HCT116 (cell line): ENCODE measurements at regions not wholly inside any gene's neighbourhood (a gene's known extent, or its start where the extent isn't known, plus 50 kb on each side); places are given as distances from the start of the nearest gene placed in this dataset.

Experiments
- ATAC-seq: fragments of 200-7000 bp; cut with Tn5 transposase; 2 replicates; pipeline ENCODE4 v1.9.1; 2020; ENCODE audit warnings: mild to moderate bottlenecking, moderate library complexity
- BruUV-seq: library from RNA; stranded (reverse); fragments of 400-500 nt; replicated peaks from 2 replicates; lab custom pipeline; 2021; lab: Mats Ljungman, UMichigan
- CTCF ChIA-PET: fragments of 300-600 bp; sonication (Branson Sonifier 250); formaldehyde crosslinking; loops from one replicate; lab custom pipeline; 2021; ENCODE audit warnings: antibody characterized with exemption; lab: Charles Lee
- POLR2A ChIA-PET: fragments of 300-600, 350-600 bp; sonication (Branson Sonifier 250); formaldehyde crosslinking; loops from one replicate; lab custom pipeline; 2021; ENCODE audit warnings: antibody characterized with exemption; lab: Charles Lee
- RAD21 ChIA-PET, 2 experiments: fragments of 300-600 bp; sonication (Branson Sonifier 250); formaldehyde crosslinking; loops; one replicate each; lab custom pipeline; 2023; ENCODE audit warnings: low total read pairs in 2 of 2; ENCODE audit not compliant: uncharacterized antibody in 2 of 2, unreplicated experiment in 2 of 2, low non-redundant PET in 1 of 2; lab: Charles Lee
- DNase-seq: peaks from one replicate; pipeline ENCODE4 v3.0.0-alpha.2; 2010; ENCODE audit warnings: low read depth, low spot score
- H2AFZ ChIP-seq: fragments of 200-600 bp; shearing (Covaris generic), sonication (generic); 2 replicates; pipeline ENCODE4 v1.6.1; 2017; ENCODE audit warnings: low read depth, mixed run types, mixed read lengths, antibody characterized with exemption, low read length; ENCODE audit not compliant: poor library complexity, severe bottlenecking
- H3K27ac ChIP-seq: 2 replicates; pipeline ENCODE4 v1.5.1; 2012; ENCODE audit warnings: low read depth, low read length
- H3K27me3 ChIP-seq: fragments of 200-600 bp; sonication (generic); 2 replicates; pipeline ENCODE4 v1.6.1; 2016; ENCODE audit warnings: mixed run types, low read length, mixed read lengths; ENCODE audit not compliant: insufficient read depth
- H3K36me3 ChIP-seq, 2 experiments: fragments of 200-500 bp in 1 of 2; fragments of 200-600 bp in 1 of 2; sonication (Bioruptor generic) in 1 of 2; sonication (generic) in 1 of 2; 2 replicates each; pipeline versions ENCODE4 v1.5.1 to v1.6.1; 2014 to 2016; ENCODE audit warnings: low read length in 2 of 2, inconsistent platforms in 1 of 2, mixed read lengths in 1 of 2, mixed run types in 1 of 2; ENCODE audit not compliant: insufficient read depth in 2 of 2, control insufficient read depth in 1 of 2
- H3K4me1 ChIP-seq, 2 experiments: fragments of 200-600 bp in 1 of 2; sonication (generic) in 1 of 2; 2 replicates each; pipeline versions ENCODE4 v1.5.1 to v1.6.1; 2012 to 2017; ENCODE audit warnings: low read length in 2 of 2, inconsistent platforms in 1 of 2, mild to moderate bottlenecking in 1 of 2, mixed read lengths in 1 of 2, mixed run types in 1 of 2, moderate library complexity in 1 of 2; ENCODE audit not compliant: insufficient read depth in 2 of 2, control insufficient read depth in 1 of 2
- H3K4me2 ChIP-seq: fragments of 200-600 bp; sonication (generic); 2 replicates; pipeline ENCODE4 v1.6.1; 2017; ENCODE audit warnings: mixed run types, low read length, mixed read lengths
- H3K4me3 ChIP-seq, 2 experiments: fragments of 200-600 bp in 1 of 2; sonication (generic) in 1 of 2; replicated peaks in 1 of 2; 2 replicates each; pipeline ENCODE4 v1.5.1; 2011 to 2016; ENCODE audit warnings: low read length in 2 of 2, control low read depth in 1 of 2, low read depth in 1 of 2, mild to moderate bottlenecking in 1 of 2, mixed read lengths in 1 of 2, mixed run types in 1 of 2
- H3K79me2 ChIP-seq: fragments of 200-600 bp; sonication (generic); 2 replicates; pipeline ENCODE4 v1.6.1; 2017; ENCODE audit warnings: mild to moderate bottlenecking, mixed run types, low read length, moderate library complexity, mixed read lengths; ENCODE audit not compliant: insufficient read depth
- H3K9ac ChIP-seq: fragments of 200-600 bp; sonication (generic); 2 replicates; pipeline ENCODE4 v1.6.1; 2016; ENCODE audit warnings: low read length, mixed read lengths
- H3K9me2 ChIP-seq: fragments of 200-600 bp; sonication (generic), shearing (Covaris generic); 2 replicates; pipeline ENCODE4 v1.6.1; 2017; ENCODE audit warnings: mixed run types, mild to moderate bottlenecking, moderate library complexity; ENCODE audit not compliant: insufficient read depth
- H3K9me3 ChIP-seq, 2 experiments: fragments of 200-500 bp in 1 of 2; fragments of 200-600 bp in 1 of 2; sonication (Bioruptor generic) in 1 of 2; sonication (generic) in 1 of 2; 2 replicates each; pipeline ENCODE4 v1.6.1; 2014 to 2017; ENCODE audit warnings: low read length in 2 of 2, mixed read lengths in 2 of 2, inconsistent platforms in 1 of 2, low read depth in 1 of 2, mild to moderate bottlenecking in 1 of 2, mixed run types in 1 of 2, moderate library complexity in 1 of 2; ENCODE audit not compliant: control insufficient read depth in 1 of 2, insufficient read depth in 1 of 2
- H4K20me1 ChIP-seq: fragments of 200-600 bp; sonication (generic), shearing (Covaris generic); 2 replicates; pipeline ENCODE4 v1.6.1; 2017; ENCODE audit warnings: mixed run types, mild to moderate bottlenecking, moderate library complexity; ENCODE audit not compliant: insufficient read depth
- ELF1 ChIP-seq: IDR thresholded peaks from 2 replicates; pipeline ENCODE4 v1.6.1; 2012; ENCODE audit warnings: low read depth, borderline replicate concordance
- EZH2 ChIP-seq: fragments of 200-600 bp; sonication (generic); IDR thresholded peaks from 2 replicates; pipeline ENCODE4 v1.6.1; 2017; ENCODE audit warnings: antibody characterized with exemption, mixed run types
- REST ChIP-seq: IDR thresholded peaks from 2 replicates; pipeline ENCODE4 v1.6.1; 2012; ENCODE audit warnings: low read depth
- SIN3A ChIP-seq: IDR thresholded peaks from 2 replicates; pipeline ENCODE4 v1.6.1; 2012; ENCODE audit warnings: low read depth
- SP1 ChIP-seq: IDR thresholded peaks from 2 replicates; pipeline ENCODE4 v1.6.1; 2012; ENCODE audit warnings: low read depth
- SRF ChIP-seq: IDR thresholded peaks from 2 replicates; pipeline ENCODE4 v1.6.1; 2012; ENCODE audit warnings: low read depth
- TCF7L2 ChIP-seq: IDR thresholded peaks from 2 replicates; pipeline ENCODE4 v1.7.0; 2011; ENCODE audit warnings: borderline replicate concordance, inconsistent platforms; ENCODE audit not compliant: insufficient read depth, insufficient read length; ENCODE audit errors: extremely low read depth
- YY1 ChIP-seq: IDR thresholded peaks from 2 replicates; pipeline ENCODE4 v1.6.1; 2011; ENCODE audit warnings: low read length, low read depth, moderate library complexity, mild to moderate bottlenecking; ENCODE audit not compliant: insufficient replicate concordance; ENCODE audit errors: extremely low read depth
- ZFX ChIP-seq: fragments of 450-650 bp; IDR thresholded peaks from 2 replicates; pipeline ENCODE4 v1.6.1; 2017
- intact Hi-C: fragments of 100-400 bp; cut with micrococcal nuclease; formaldehyde crosslinking; loops from 2 replicates; pipeline ENCODE4 v1.10.0; 2022
- TF ChIP-seq, protein P1 (sequence below): IDR thresholded peaks from 2 replicates; pipeline ENCODE4 v1.6.1; 2012

DNA sequence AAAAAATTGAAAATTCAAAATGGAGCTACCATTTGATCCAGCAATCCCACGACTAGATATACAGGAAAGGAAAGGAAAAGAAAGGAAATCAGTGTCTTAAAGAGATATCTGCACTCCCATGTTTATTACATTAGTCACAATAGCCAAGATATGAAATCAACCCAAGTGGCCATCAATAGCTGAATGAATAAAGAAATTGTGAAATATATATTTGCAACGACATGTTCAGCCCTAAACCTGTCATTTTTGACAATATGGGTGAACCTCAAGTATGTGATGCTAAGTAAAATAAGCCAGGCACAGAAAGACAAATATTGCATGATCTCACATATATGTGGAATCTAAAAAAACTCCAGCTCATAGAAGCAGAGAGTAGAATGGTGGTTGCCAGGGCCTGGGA, 155.1 kb downstream of the ANXA5 start:
- Histone ChIP-seq H3K27ac (no peak overlapping the region), H3K9ac (no peak overlapping the region), H4K20me1 (no peaks in the 10 kb centered on the region), H3K36me3 (no peaks in the 10 kb centered on the region), H3K9me2 (no peaks in the 10 kb centered on the region), H3K4me2 (no peak overlapping the region), H3K79me2 (no peaks in the 10 kb centered on the region), H2AFZ (no peak overlapping the region), H3K4me1 (no peaks in the 10 kb centered on the region), H3K27me3 (no peaks in the 10 kb centered on the region), H3K9me3 (no peaks in the 10 kb centered on the region), H3K4me3 (no peak overlapping the region)
- no peak for DNase-seq
- ChIA-PET POLR2A (interaction anchor here (0.6 kb wide), 1 partner anchor 115 kb away, joined by 4 read pairs; no protein-coding TSS in a partner anchor), RAD21 (no interaction called here), CTCF (no interaction called here)
- TF ChIP-seq, protein P1, sequence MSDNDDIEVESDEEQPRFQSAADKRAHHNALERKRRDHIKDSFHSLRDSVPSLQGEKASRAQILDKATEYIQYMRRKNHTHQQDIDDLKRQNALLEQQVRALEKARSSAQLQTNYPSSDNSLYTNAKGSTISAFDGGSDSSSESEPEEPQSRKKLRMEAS = no peak
- TF ChIP-seq SP1 = no peak
- no peak for TF ChIP-seq REST
- TF ChIP-seq ELF1 = no peak
- no peak for TF ChIP-seq EZH2
- TF ChIP-seq ZFX = no peak
- no peak for TF ChIP-seq TCF7L2
- TF ChIP-seq SIN3A = no peak
- TF ChIP-seq YY1 = no peak
- TF ChIP-seq SRF = no peak
- intact Hi-C loops = no loop called here
- no TSS peak for BruUV-seq
- no peak for ATAC-seq
